Pancreas (tissue), 10 donors: ENCODE measurements at regions not wholly inside any gene's neighbourhood (a gene's known extent, or its start where the extent isn't known, plus 50 kb on each side); places are given as distances from the start of the nearest gene placed in this dataset.

Experiments
- ATAC-seq, 4 donors: fragments of 200-7000 bp; cut with Tn5 transposase; one replicate each; pipeline versions ENCODE4 v1.8.0 to v1.9.1; 2020; ENCODE audit warnings: mild to moderate bottlenecking in 4 of 4, moderate library complexity in 4 of 4
- DNase-seq, 6 donors: peaks; one replicate each; pipeline ENCODE4 v3.0.0-alpha.2; 2020
- FAIRE-seq: peaks from 2 replicates; lab custom pipeline; 2012; peaks lifted over from hg19 to GRCh38; lab: Jason Lieb, UNC
- H3K27ac ChIP-seq, 4 donors: fragments of 200-600 bp; sonication (generic); 1 replicate in 3 of 4; 2 replicates in 1 of 4; pipeline versions ENCODE4 v1.5.0 to v1.8.0; 2020
- H3K27me3 ChIP-seq, 4 donors: fragments of 200-600 bp; one replicate each; pipeline ENCODE4 v1.8.0; 2021
- H3K36me3 ChIP-seq, 3 donors: fragments of 200-600 bp; sonication (generic) in 1 of 3; one replicate each; pipeline versions ENCODE4 v1.5.0 to v1.8.0; 2020 to 2021
- H3K4me1 ChIP-seq, 3 donors: fragments of 200-600 bp; one replicate each; pipeline ENCODE4 v1.8.0; 2021
- H3K4me3 ChIP-seq, 4 donors: fragments of 200-600 bp; sonication (generic) in 2 of 4; one replicate each; pipeline versions ENCODE4 v1.5.0 to v1.8.0; 2020 to 2021
- H3K9me3 ChIP-seq, 4 donors: fragments of 200-600 bp; one replicate each; pipeline ENCODE4 v1.8.0; 2021
- CTCF ChIP-seq, 4 donors: fragments of 200-600 bp; sonication (generic) in 3 of 4; IDR thresholded peaks; one replicate each; pipeline versions ENCODE4 v1.5.0 to v1.8.0; 2021; ENCODE audit warnings: antibody characterized with exemption in 4 of 4
- WGBS, 2 donors: extraction: QIAGEN DNeasy Blood & Tissue Kit; methylation state at CpG; one replicate each; pipeline ENCODE4 v1.1.7; 2013; 5-methylcytosine and 5-hydroxymethylcytosine counted together
- intact Hi-C, 3 donors: fragments of 100-400 bp; cut with DNase I; formaldehyde crosslinking; loops; one replicate each; pipeline versions ENCODE4 v1.11.1 to v1.14.2; 2022
- donor health status: healthy with polysubstance abuse.
- donor health status: DM: no; HTN: no; CAD: no; lungs with moderate emphysema.
- donor health status: DM: no; HTN: no; CAD: no.
- donor health status: control.
- donor health status: control.
- donor health status: Bipolar disorder and iron deficiency.
- donor health status: DM: yes; HTN: yes; CAD: no.
- donor health status: DM: no; HTN: no; CAD: no.
- donor health status: DM: no; HTN: no; CAD: no.
- donor health status: DM: yes; HTN: yes; CAD: no.

DNA sequence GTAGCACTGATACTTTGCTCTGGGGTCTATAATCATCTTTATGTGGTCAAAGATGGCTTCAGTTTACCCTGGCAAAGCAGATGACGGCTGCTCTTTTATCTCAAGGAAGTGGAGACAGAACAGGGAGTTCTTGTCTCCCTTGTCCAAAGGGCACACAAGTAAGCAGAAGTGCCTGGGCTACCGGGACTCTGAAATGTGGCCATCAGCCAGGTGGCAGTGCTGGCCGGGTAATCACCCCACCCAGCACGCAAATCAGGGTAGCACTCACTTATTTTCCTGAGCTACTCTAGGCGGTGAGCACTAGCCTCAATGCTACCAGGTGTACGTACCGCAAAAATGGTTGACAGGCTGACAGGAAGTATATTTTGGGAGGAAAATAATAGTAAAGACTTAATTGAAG, 119.7 kb upstream of the ETAA1 start:
- Histone ChIP-seq H3K27ac (no peak overlapping the region), H3K4me1 (no peaks in the 10 kb centered on the region), H3K4me3 (no peak overlapping the region), H3K9me3 (no peaks in the 10 kb centered on the region), H3K27me3 (no peaks in the 10 kb centered on the region), H3K36me3 (no peaks in the 10 kb centered on the region)
- DNase-seq (peak in 2 of 6 donors; percentile 15 to 23), ATAC-seq (peak; percentile 46 to 75 (median 52)), FAIRE-seq (no peak)
- 52 to 53% methylated on average over 7 of the region's 7 CpGs for WGBS, 2 donors
- no peak for TF ChIP-seq CTCF (IDR thresholded peaks at IDR 0.05)
- intact Hi-C loops: no loop called here

- FAIRE-seq (no peak), DNase-seq (no peak)
- WGBS, 2 donors: 84 to 90% methylated on average over 2 of the region's 2 CpGs
These were observed 116.0 kb upstream of the ETAA1 start for GRCh38 chr2:67281101-67281500.

DNA sequence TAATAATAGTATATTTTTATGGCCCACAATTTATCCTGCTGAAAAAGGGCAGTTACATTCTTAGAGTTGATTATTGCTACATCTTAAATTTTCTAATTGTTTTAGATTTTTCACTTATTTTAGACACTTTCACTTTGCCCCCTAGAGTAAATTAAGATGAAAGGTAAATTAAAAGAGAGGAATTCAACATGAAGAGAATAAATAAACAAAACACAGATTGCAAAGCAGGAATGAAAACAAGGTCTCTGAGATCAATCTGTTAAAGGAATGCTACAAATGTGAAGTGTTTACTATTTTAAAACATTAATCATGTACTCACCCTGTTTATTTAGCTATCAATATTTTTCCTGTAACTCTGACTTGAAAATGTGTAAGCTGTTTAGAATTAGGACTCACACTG, 113.5 kb upstream of the ETAA1 start:
- DNase-seq (no peak), ATAC-seq (no peak), FAIRE-seq (no peak)
- Histone ChIP-seq H3K27ac (no peak overlapping the region), H3K36me3 (no peaks in the 10 kb centered on the region), H3K4me1 (no peaks in the 10 kb centered on the region), H3K9me3 (no peaks in the 10 kb centered on the region), H3K4me3 (no peak overlapping the region), H3K27me3 (no peaks in the 10 kb centered on the region)
- no peak for TF ChIP-seq CTCF (IDR thresholded peaks at IDR 0.05)
- intact Hi-C loops: no loop called here

More at GRCh38 chr2:67281101-67281500, 116.0 kb upstream of the ETAA1 start:
- no peaks in the 10 kb centered on the region for H3K27me3 ChIP-seq
- no peak for ATAC-seq
- intact Hi-C loops: no loop called here
- H3K9me3 ChIP-seq: no peaks in the 10 kb centered on the region
- H3K4me3 ChIP-seq: no peak overlapping the region
- H3K4me1 ChIP-seq: no peaks in the 10 kb centered on the region
- no peak for TF ChIP-seq CTCF (IDR thresholded peaks at IDR 0.05)
- no peak overlapping the region for H3K27ac ChIP-seq
- H3K36me3 ChIP-seq: no peaks in the 10 kb centered on the region

GRCh38 chr2:67286981-67287759, 110.0 kb upstream of the ETAA1 start:
- Histone ChIP-seq H3K4me3 (no peak overlapping the region), H3K9me3 (no peaks in the 10 kb centered on the region), H3K4me1 (no peaks in the 10 kb centered on the region), H3K27me3 (no peaks in the 10 kb centered on the region), H3K36me3 (no peaks in the 10 kb centered on the region), H3K27ac (no peak overlapping the region)
- TF ChIP-seq CTCF (IDR thresholded peaks at IDR 0.05): no peak
- intact Hi-C loops: no loop called here
- ATAC-seq (peak in 3 of 4 donors; percentile 46 to 71 (median 48)), FAIRE-seq (no peak), DNase-seq (peak in 1 of 6 donors; percentile 16)
- WGBS, 2 donors: 32 to 56% methylated on average over 2 of the region's 2 CpGs

DNA sequence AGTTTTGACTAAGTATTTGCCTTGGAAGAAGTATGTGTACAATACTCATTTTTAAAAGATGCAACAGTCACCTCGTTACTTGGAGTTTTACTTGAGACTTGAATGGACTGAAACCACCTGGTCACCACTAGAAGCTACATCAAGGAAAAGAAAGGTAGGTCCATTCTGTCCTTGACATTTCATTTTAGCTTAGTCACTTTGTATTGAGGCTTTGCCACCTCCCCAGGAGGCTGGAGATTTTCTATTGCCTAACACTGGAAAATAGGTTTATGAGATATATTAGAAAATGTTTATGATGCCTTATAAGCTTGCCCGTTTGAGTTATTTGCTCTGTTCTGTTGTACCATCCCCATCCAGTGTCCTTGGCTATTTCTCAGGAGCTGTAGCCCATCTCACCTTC, 107.9 kb upstream of the ETAA1 start:
- intact Hi-C loops: no loop called here
- Histone ChIP-seq H3K36me3 (no peaks in the 10 kb centered on the region), H3K27me3 (no peaks in the 10 kb centered on the region), H3K27ac (no peak overlapping the region), H3K9me3 (no peaks in the 10 kb centered on the region), H3K4me1 (no peaks in the 10 kb centered on the region), H3K4me3 (no peak overlapping the region)
- 83 to 88% methylated on average over 2 of the region's 2 CpGs for WGBS, 2 donors
- ATAC-seq (no peak), DNase-seq (no peak), FAIRE-seq (no peak)
- no peak for TF ChIP-seq CTCF (IDR thresholded peaks at IDR 0.05)
